ENCODE measurements at regions not wholly inside any gene's neighbourhood (a gene's known extent, or its start where the extent isn't known, plus 50 kb on each side); places are given as distances from the start of the nearest gene placed in this dataset.

- Histone ChIP-seq H3K36me3 (ENCODE audit: control insufficient read depth, insufficient read depth, low read length) (no peaks in the 10 kb centered on the region), H3K27ac (no peak overlapping the region), H3K9ac (no peak overlapping the region), H3K79me2 (no peaks in the 10 kb centered on the region), H3K27me3 (ENCODE audit: control insufficient read depth, insufficient read depth, low read length) (no peaks in the 10 kb centered on the region), H3K4me2 (ENCODE audit: low read length) (no peak overlapping the region), H2AFZ (no peak overlapping the region), H3K4me3 (ENCODE audit: low read depth, low read length) (no peak overlapping the region), H3K4me1 (no peaks in the 10 kb centered on the region), H3K9me3 (ENCODE audit: control insufficient read depth, low read length) (no peaks in the 10 kb centered on the region)
- TF ChIP-seq CTCF (IDR thresholded peaks at IDR 0.05) = no peak
These were observed 381.5 kb upstream of the C2CD4B start for GRCh38 chr15:62546628-62547027.

- Histone ChIP-seq H3K36me3 (ENCODE audit: control insufficient read depth, insufficient read depth, low read length) (no peaks in the 10 kb centered on the region), H3K79me2 (no peaks in the 10 kb centered on the region), H3K27me3 (ENCODE audit: control insufficient read depth, insufficient read depth, low read length) (no peaks in the 10 kb centered on the region), H3K9ac (no peak overlapping the region), H3K4me3 (ENCODE audit: low read depth, low read length) (no peak overlapping the region), H3K4me2 (ENCODE audit: low read length) (no peak overlapping the region), H3K27ac (no peak overlapping the region), H2AFZ (no peak overlapping the region), H3K4me1 (no peaks in the 10 kb centered on the region), H3K9me3 (ENCODE audit: control insufficient read depth, low read length) (no peaks in the 10 kb centered on the region)
- TF ChIP-seq CTCF (IDR thresholded peaks at IDR 0.05) = no peak
These were observed 382.5 kb upstream of the C2CD4B start for GRCh38 chr15:62547584-62547983.

GRCh38 chr15:62549345-62549970 is 384.4 kb upstream of the C2CD4B start:
- TF ChIP-seq CTCF (IDR thresholded peaks at IDR 0.05) = peak; percentile 46
- Histone ChIP-seq H3K9me3 (ENCODE audit: control insufficient read depth, low read length) (no peaks in the 10 kb centered on the region), H2AFZ (no peak overlapping the region), H3K27me3 (ENCODE audit: control insufficient read depth, insufficient read depth, low read length) (no peaks in the 10 kb centered on the region), H3K9ac (no peak overlapping the region), H3K27ac (no peak overlapping the region), H3K4me3 (ENCODE audit: low read depth, low read length) (no peak overlapping the region), H3K4me2 (ENCODE audit: low read length) (no peak overlapping the region), H3K79me2 (no peaks in the 10 kb centered on the region), H3K36me3 (ENCODE audit: control insufficient read depth, insufficient read depth, low read length) (no peaks in the 10 kb centered on the region), H3K4me1 (no peaks in the 10 kb centered on the region)

GRCh38 chr15:62550106-62550505 is 385.0 kb upstream of the C2CD4B start:
- no peak overlapping the region for H2AFZ ChIP-seq
- no peaks in the 10 kb centered on the region for H3K79me2 ChIP-seq
- H3K4me1 ChIP-seq = no peaks in the 10 kb centered on the region
- H3K36me3 ChIP-seq (ENCODE audit: control insufficient read depth, insufficient read depth, low read length) = no peaks in the 10 kb centered on the region
- H3K4me3 ChIP-seq (ENCODE audit: low read depth, low read length) = no peak overlapping the region
- H3K9me3 ChIP-seq (ENCODE audit: control insufficient read depth, low read length) = no peaks in the 10 kb centered on the region
- H3K9ac ChIP-seq = no peak overlapping the region
- TF ChIP-seq CTCF (IDR thresholded peaks at IDR 0.05) = no peak
- H3K4me2 ChIP-seq (ENCODE audit: low read length) = no peak overlapping the region
- H3K27ac ChIP-seq = no peak overlapping the region
- no peaks in the 10 kb centered on the region for H3K27me3 ChIP-seq (ENCODE audit: control insufficient read depth, insufficient read depth, low read length)

- no peak for TF ChIP-seq CTCF (IDR thresholded peaks at IDR 0.05)
- Histone ChIP-seq H3K79me2 (no peaks in the 10 kb centered on the region), H2AFZ (no peak overlapping the region), H3K27me3 (ENCODE audit: control insufficient read depth, insufficient read depth, low read length) (no peaks in the 10 kb centered on the region), H3K4me3 (ENCODE audit: low read depth, low read length) (no peak overlapping the region), H3K9me3 (ENCODE audit: control insufficient read depth, low read length) (no peaks in the 10 kb centered on the region), H3K4me2 (ENCODE audit: low read length) (no peak overlapping the region), H3K9ac (no peak overlapping the region), H3K36me3 (ENCODE audit: control insufficient read depth, insufficient read depth, low read length) (no peaks in the 10 kb centered on the region), H3K27ac (no peak overlapping the region), H3K4me1 (no peaks in the 10 kb centered on the region)
These were observed 387.4 kb upstream of the C2CD4B start for GRCh38 chr15:62552444-62552843.
